ENCODE measurements at regions not wholly inside any gene's neighbourhood (a gene's known extent, or its start where the extent isn't known, plus 50 kb on each side); places are given as distances from the start of the nearest gene placed in this dataset.
A peak's percentile ranks its signal among the peaks of the same experiment; 100 is the strongest.
"Not testable (repeated sequence)": the region's sequence is repeated elsewhere in the genome, so short reads cannot be mapped to it uniquely, and the experiment has no call there.

GRCh38 chr15:66966256-66966655 is 99.1 kb upstream of the SMAD3 start:
- DNase-seq: no peak

- DNase-seq: no peak
Observed at GRCh38 chr15:66968806-66969596, 96.4 kb upstream of the SMAD3 start.

DNA sequence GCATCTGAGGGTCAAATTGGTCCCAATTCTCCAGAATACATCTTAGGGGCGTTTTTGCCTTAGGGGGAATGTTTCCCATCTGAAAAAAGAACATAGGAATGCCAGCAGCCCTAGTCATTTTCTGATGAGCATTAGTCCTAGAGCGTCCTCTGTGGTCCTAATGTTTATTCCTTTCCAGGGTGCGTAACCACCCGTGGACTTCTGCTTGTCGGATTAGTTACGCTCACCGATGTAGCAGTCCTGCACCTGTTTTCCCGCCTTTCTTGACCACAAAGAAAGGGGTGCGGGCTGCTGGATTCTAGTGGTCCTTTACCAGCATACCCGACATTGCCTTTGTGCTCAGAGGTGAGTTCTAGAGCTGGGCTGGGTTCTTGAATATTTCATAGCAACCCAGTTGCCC is 91.3 kb upstream of the SMAD3 start:
- not testable (repeated sequence) for DNase-seq

- DNase-seq: not testable (repeated sequence)
Observed at GRCh38 chr15:66976106-66976640, 89.2 kb upstream of the SMAD3 start.

- DNase-seq: not testable (repeated sequence)
Observed at GRCh38 chr15:66980326-66980725, 85.1 kb upstream of the SMAD3 start.

GRCh38 chr15:66981771-66982170 is 83.6 kb upstream of the SMAD3 start:
- no peak for DNase-seq

DNA sequence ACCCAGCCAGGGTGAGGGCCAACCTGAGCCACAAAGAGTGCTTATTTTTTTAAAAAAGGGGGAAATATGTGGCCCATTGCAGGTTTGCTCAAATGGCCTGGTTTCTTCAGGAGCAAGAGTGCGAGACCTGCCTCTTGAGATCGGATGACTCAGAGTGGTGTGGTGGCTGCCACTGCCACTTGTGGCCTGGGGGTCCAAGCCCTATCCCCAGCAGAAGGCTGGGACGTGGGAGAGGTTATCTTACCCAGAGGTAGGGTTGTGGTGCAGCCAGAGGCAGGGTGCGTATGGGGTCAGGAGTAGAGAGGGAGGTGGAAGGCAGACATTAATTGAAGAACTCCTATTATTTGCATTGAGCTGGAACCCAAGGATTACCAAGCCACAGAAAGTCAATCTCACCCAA is 83.2 kb upstream of the SMAD3 start:
- no peak for DNase-seq

GRCh38 chr15:66982816-66983215 is 82.6 kb upstream of the SMAD3 start:
- DNase-seq: no peak

- no peak for DNase-seq
Observed at GRCh38 chr15:66985653-66986052, 79.7 kb upstream of the SMAD3 start.

GRCh38 chr15:66986951-66987350 is 78.5 kb upstream of the SMAD3 start:
- DNase-seq: no peak

DNA sequence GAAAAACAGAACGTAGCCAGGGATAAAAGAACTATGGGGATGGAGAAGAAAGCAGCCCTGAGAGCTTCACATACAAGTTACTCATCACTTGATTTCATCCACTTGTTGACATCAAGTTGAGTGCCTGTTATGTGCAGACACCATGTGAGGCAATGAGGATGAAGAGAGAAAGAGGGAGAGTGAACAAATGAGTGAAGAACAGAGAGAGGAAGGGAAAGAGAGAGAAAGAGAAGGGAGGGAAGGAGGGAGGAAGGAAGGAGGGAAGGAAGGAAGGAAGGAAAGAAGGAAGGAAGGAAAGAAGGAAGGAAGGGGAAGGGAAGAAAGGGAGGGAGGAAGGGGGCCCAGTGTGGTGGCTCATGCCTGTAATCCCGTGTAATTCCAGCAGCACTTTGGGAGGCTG is 72.3 kb upstream of the SMAD3 start:
- DNase-seq: no peak

DNA sequence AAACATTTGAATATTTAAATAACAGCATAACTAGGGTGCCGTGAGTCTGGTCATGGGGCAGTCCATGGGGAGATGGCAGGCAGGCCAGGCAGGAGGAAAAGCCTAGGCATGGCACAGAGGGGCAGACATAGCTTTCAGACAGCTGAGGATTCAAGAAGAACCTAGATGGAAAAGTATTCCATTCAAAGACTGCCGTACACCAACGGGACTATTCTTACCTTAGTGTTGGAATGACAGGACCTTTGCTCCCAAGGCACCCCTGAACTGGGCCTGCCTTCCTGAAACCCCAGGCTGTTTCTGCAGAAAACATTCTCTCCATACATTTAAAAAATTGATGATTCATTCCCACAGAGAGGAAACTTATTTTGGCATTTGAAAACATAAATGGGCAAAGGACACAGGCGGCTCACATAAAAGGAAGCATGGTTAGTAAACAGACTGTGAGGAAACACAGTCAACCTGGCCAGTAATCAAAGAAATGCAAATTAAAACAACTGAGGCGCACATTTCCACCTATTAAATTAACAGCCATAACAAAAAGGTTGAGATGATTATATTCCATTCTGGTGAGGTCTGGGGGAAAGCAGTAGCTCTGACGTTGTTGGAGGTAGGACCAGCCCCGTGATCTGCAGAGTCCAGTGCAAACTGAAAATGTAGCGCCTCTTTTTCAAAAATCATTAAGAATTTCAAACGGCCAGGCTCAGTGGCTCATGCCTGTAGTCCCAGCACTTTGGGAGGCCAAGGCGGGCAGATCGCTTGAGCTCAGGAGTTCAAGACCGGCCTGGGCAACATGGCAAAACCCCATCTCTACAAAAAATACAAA is 71.3 kb upstream of the SMAD3 start:
- no peak for DNase-seq

- peak; percentile 24 for DNase-seq
Observed at GRCh38 chr15:66994927-66995656, 70.3 kb upstream of the SMAD3 start.

GRCh38 chr15:66996094-66996493 is 69.3 kb upstream of the SMAD3 start:
- DNase-seq: peak; percentile 80

GRCh38 chr15:66997212-66997611 is 68.2 kb upstream of the SMAD3 start:
- DNase-seq: peak; percentile 90

DNA sequence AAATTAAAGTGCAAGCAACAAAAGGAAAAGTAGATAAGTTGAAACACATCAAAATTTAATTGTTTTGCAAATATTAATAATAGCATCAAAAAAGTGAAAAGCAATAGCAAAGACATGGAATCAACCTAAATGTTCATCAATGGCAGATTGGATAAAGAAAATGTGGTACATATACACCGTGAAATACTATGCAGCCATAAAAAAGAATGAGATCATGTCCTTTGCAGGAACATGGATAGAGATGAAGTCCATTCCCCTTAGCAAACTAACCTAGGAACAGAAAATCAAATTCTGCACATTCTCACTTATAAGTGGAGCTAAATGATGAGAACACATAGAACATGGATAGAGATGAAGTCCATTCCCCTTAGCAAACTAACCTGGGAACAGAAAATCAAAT is 67.2 kb upstream of the SMAD3 start:
- not testable (repeated sequence) for DNase-seq

DNA sequence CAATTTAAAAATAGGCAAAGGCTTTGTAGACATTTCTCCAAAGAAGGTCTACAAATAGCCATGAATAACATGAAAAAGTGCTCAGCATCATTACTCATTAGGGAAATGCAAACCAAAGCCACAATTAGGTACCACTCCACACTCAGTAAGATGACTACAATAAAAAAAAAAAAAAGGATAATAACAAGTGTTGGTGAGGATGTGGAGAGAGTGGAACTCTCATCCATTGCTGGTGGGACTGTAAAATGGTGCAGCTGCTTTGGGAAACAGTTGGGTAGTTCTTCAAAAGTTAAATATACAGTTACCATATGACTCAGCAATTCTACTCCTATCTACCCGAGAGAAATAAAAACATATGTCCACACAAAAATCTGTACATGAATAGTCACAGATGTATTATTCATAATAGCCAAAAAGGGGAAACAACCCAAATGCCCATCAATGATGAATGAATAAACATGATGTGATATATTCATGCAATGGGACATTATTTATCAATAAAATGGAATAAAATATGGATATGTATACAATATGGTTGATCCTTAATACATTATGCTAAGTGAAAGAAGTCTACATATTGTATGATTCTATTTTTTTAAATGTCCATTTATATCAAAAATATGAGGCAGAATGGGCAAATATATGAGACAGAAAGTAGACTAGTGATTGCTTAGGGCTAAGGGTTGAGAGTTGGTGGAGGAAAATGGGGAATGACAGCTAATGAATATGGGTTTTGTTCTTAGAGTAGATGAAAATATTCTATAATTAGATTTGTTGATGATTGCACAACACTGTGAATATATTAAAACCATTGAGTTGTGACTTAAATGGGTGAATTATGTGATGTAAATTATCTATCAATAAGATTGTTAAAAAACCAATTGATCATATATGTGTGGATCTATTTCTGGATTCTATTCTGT is 66.1 kb upstream of the SMAD3 start:
- DNase-seq: no peak

- no peak for DNase-seq
Observed at GRCh38 chr15:67000896-67001295, 64.5 kb upstream of the SMAD3 start.

- no peak for DNase-seq
Observed at GRCh38 chr15:67002368-67002767, 63.0 kb upstream of the SMAD3 start.

GRCh38 chr15:67003586-67003985 is 61.8 kb upstream of the SMAD3 start:
- peak; percentile 51 for DNase-seq

DNA sequence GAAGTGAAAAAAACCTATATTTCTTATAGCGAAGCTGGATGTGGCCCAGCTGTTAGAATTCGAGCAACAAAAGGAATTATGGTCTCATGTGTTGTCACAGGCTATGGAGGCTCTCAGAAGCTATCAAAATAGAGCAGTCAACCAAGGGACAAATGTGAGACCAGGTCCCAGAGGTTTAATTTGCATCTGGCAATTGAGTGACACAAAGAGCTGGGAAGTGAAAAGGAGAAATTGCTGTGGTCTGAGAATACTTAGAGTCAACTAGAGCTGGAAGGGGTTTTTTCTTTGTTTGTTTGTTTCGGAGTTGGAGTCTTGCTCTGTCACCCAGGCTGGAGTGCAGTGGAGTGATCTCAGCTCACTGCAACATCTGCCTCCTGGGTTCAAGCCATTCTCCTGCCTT is 61.3 kb upstream of the SMAD3 start:
- DNase-seq: no peak

Data from fibroblast of skin of abdomen (primary cell).